HG03575 (cell line): ENCODE measurements at regions not wholly inside any gene's neighbourhood (a gene's known extent, or its start where the extent isn't known, plus 50 kb on each side); places are given as distances from the start of the nearest gene placed in this dataset.
"Not testable (repeated sequence)": the region's sequence is repeated elsewhere in the genome, so short reads cannot be mapped to it uniquely, and the experiment has no call there.

Source experiments
- ATAC-seq: cut with Tn5 transposase; IDR thresholded peaks from one replicate; pipeline ENCODE4 v1.9.1; 2021; ENCODE audit not compliant: unreplicated experiment, insufficient number of reproducible peaks, low FRiP score; ENCODE audit errors: extremely low read depth

DNA sequence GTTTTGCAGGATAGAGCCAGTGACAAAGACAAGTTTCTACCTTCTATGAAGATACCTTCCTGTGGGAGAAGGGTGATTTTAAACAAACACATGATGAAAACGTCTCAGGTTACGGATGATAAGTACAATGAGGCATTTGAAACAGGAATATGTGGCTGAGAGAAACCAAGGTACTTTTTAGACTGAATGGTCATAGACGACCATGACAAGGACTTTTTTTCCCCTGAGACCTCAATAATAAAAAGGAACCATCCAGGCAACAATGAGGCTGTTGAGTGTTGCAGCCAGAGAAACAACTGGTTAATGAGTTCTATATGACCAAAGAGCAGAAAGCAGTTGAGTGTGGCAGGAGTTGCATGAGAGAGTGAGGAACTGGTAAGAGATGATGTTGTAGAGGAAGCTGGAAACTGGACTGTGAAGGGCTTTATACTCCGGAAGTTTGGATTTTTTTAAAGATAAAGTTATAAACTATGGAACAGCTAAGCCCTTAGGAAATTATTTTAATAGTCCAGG is 306.1 kb upstream of the CYRIA start:
- no peak for ATAC-seq

- ATAC-seq = not testable (repeated sequence)
These were observed 305.3 kb upstream of the CYRIA start for GRCh38 chr2:16970948-16971347.

DNA sequence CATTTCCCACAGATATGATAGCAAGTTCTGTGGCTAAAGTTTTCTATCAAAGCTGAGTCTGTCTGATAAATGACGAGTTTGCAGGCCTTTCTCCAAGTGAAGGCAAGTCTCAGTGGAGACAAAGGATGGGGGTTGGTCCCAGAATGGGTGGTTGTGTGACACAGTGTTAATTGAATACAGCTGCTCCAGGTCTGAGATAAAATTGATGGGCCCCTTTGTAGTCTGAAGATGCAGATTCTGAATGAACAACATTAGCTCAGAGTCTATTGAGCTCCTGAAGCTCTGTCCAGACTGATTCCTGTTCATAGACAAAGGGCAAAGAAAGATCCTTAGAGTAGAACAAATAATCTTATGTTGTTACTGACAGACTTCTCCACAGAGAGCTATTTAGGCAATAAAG is 296.9 kb upstream of the CYRIA start:
- ATAC-seq = no peak

GRCh38 chr2:16960579-16960978 is 294.9 kb upstream of the CYRIA start:
- ATAC-seq = no peak

- no peak for ATAC-seq
These were observed 292.6 kb upstream of the CYRIA start for GRCh38 chr2:16958266-16958665.

DNA sequence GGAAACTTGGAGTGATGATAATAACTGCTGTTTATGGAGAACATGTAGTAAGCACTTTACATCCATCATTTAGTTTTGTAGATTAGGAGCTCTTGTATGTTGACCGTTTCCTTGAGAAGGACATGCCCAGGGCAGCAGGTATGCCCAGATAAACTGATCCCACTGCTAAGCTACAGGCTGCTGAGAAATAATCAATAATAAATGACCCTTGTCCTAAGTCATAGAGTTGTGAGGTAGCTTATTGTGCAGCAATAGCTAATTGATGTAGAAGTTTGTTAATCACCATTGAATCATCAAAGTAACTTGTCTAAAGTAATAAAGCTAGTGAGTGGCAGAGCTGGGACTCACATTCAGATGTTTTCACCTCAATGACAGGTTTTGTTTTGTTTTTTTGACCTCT is 287.2 kb upstream of the CYRIA start:
- ATAC-seq = no peak

DNA sequence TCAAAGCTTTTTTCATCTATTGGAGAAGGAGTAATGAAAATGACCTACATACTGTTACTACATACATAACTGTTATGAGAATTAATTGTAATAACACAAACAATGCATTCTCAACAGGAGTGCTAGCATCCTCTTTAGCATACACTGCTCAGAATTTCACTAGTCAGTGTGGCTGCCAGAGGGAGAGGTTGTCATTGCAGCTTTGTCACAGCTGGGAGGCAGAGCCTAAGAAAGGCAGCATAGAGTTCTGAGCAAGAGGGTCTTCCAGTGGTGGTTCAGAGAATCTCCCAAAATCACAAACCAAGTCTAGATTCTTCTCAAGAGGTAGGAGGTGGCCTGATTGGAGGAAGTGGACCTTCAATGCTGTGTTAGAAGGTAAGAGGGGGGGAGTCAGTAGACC is 286.7 kb upstream of the CYRIA start:
- no peak for ATAC-seq

- ATAC-seq = no peak
These were observed 284.8 kb upstream of the CYRIA start for GRCh38 chr2:16950436-16950835.

DNA sequence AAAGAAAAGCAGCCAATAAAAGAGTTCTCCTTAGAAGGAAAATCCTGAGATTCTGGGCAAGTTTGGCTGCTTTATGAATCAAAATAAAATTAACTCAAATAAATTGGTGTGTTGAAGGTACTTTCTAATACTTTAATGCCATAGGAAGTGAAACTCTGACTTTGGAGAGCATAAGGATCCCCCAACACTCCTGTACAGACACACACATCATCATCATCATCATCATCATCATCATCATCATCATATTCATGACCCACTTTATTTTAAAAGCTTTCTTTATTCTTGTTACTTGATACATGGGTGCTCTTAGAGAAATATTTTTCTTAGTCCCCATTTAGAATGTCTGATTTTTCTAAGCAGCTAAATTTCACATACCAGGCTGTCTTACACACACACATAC is 283.1 kb upstream of the CYRIA start:
- no peak for ATAC-seq

DNA sequence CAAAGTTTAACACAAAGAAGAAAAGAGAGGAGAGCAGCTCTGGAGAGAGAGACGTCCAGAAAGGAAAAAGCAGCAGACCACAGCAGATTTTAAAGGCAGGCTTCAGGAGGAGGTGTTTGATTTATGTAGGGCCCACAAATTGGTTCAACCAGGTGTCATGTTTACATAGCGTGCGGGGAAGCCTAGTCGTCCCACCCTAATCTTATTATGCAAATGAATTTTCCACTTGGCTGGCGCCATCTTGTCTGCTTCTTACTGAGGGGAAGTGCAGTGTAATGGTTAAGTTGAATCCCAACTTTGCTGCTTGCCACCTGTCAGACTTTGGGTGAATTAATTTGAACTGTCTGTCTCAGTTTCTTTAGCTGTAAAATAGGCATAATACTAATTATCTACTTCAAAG is 282.4 kb upstream of the CYRIA start:
- ATAC-seq = no peak

DNA sequence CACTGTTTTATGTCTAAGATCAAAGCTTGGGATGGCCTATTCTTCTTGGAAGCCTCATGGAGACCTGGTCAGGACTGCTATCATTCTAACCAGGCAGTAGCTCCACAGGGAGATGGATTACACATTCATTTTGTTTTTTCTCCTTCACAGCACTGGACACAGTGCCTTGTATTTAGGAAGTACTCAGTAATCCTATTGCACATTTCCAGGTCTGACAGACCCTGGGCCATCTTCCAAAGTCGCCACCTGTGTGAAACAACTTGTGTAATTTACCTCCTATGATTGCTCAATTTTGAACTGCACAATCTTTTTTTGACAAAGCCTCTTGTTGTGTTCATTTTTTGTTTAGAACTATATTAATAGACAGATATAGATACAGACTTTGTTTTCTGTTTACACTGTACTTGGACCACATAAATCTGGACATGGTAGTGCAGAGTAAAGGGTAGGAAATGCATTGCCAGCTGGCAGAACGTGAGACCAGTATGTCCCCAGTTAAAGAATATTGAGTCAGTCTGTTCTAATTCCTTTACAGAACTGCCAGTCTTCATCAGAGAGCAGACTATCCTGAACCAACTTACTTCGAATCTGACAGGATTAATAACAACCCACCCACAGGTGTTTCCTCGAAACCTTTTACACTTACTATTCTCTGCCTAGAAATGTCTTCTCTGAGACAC is 277.8 kb upstream of the CYRIA start:
- no peak for ATAC-seq

DNA sequence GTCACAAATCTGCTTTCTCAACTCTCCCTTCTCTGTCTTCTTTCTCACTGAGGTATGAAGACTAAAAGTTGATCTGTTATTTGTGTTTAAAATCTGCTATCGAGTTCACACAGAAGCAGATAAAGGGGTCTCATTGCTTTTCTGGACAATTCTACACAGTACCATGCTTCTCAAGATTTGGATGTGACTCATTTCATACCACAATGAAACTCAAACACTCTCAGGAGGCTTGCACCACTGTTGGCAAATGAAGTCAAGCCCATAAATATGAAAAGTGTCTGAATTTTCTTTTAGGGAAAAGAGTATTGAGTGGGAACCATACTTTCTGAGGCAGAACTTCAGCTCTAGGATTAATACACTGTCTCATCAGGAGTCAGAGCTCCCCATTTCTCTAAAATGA is 274.6 kb upstream of the CYRIA start:
- ATAC-seq = no peak

DNA sequence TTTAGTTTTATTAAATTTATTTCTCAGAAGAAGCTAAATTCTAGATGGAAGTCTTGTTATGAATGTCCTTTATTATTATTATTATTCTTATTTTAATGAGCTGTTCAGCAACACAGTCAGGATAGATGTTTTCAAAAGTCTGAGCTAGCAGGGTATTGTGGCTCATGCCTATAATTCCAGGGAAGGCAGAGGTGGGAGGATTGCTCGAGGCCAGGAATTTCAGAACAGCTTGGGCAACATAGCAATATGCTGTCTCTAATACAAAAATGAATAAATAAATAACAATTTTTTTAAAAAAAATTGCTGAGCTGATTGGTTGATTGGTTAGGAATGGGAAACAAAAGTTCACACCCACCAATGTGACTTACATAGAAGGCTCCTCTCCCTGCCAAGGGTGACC is 274.1 kb upstream of the CYRIA start:
- no peak for ATAC-seq

DNA sequence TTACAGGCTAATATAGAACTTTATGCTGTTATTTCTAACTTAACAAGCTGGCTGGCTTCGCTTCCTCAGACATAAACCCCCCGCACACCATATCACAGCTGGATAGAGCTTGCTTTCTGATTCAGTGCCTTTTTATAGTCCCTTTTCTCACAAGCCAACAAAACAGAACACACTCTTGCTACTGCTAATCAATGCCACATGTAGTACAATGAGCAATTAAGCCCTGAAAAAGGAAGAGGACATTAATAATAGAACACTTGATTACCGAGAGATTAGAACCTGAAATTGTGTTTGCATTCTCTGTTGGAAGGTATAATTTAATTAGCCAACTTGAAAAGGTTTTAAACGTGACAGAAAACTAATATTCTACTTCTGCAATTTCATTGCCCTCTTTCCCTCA is 267.7 kb upstream of the CYRIA start:
- no peak for ATAC-seq

DNA sequence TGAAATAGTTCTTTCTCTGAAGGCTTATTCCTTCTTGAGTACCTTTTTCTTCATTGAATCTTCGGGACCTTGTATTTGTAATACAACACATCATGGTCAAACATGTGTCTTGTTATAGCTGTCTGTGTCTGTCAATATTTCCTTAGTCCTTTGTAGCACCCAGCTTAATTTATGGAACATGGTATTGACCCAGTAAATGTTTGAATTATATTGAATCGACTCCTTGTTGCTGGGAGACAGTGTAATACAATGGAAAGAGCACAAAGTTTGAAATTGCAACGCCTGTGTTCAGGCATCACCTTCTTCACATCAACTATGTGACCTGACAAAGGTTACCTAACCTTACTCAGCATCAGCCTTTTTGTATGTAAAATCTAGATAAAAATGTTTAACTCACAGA is 267.2 kb upstream of the CYRIA start:
- no peak for ATAC-seq

DNA sequence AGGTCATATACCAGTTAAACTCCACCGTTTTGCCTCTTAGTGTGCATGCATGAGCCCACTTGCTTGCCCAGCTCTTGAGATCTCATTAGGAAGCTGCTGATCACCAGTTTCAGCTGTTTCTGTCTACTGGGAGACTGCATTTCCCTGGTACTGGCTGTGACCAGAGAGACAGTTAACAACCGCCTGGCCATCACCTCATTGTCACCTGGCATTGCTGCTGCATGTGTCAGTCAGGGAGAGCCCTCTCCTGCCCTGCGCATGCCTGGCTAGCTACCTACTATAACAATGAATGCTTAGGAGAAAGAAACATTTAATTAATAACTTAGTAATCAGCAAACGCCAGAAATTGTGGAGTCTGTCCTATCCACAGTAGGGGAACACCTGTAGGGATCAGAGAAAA is 265.8 kb upstream of the CYRIA start:
- no peak for ATAC-seq

GRCh38 chr2:16927398-16927797 is 261.8 kb upstream of the CYRIA start:
- ATAC-seq = no peak

DNA sequence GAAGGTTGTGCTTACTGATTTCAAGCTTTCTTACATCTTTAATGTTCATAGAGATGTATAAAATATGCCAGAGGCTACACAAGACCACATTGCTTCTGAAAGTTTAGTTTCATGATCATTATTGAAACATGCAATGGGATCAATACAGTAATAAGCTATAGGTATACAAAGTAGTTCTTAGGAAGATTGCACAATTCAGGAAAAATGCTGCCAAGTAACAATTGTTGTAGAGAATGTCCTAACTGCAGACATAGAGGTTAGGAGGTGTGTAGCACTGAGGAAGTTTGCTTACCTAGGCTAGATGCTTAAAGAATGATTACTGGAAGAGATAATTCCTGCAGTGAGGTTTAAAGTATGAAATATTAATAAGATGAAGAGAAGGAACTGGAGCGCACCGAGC is 259.5 kb upstream of the CYRIA start:
- ATAC-seq = no peak

DNA sequence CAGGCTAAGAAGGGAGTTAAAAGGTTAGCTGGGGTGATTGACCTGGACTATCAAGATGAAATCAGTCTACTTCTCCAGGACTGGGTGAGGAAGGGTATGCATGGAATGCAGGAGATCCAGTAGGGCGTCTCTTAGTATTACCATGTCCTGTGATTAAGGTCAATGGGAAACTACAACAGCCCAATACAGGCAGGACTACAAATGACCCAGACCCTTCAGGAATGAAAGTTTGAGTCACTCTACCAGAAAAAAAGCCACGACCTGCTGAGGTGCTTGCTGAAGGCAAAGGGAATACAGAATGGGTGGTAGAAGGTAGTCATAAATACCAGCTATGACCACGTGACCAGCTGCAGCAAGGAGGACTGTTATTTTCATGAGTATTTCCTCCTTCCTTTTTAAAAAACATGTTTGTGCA is 249.7 kb upstream of the CYRIA start:
- ATAC-seq = not testable (repeated sequence)

GRCh38 chr2:16911746-16912145 is 246.1 kb upstream of the CYRIA start:
- ATAC-seq = no peak

DNA sequence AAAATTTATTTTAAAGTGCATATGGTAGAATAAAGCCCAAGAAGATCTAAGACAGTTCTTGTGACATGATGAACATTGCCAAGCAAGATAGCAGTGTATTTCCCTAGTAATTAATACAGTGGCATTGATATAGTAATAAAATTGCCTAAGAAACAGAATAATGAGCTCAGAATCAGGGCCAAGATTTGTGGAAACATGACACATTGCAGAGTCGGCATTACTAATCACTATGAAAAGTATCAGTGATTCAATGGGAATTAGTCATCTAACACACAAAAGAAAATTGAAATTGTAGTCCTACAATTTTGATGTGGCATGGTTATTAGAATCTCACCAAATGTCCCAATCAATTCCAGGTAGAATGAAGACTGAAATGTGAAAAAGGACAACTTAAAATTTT is 243.0 kb upstream of the CYRIA start:
- ATAC-seq = no peak
